ENCODE measurements at regions not wholly inside any gene's neighbourhood (a gene's known extent, or its start where the extent isn't known, plus 50 kb on each side); places are given as distances from the start of the nearest gene placed in this dataset.
"Not testable (repeated sequence)": the region's sequence is repeated elsewhere in the genome, so short reads cannot be mapped to it uniquely, and the experiment has no call there.

DNA sequence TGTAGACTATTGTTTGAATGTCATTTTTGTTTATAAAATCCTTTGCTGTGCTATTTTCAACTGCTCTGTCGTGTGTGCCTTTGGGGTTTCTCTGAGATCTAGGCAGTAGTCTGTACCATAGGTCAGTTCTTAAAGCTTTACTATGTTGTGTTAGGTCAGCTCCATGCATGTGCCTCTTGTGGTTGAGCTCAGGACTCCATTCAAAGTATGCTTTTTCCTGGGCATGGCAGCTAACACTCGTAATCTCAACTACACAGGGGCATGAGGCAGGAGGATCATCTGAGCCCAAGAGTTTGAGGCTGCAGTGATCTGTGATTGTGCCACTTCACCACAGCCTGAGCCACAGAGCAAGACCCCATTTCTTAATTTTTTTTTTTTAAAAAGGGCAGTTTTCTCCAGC, 174.4 kb upstream of the SPHKAP start:
- TF ChIP-seq POLR2A (IDR thresholded peaks at IDR 0.05) = no peak
- TF ChIP-seq, protein P1, sequence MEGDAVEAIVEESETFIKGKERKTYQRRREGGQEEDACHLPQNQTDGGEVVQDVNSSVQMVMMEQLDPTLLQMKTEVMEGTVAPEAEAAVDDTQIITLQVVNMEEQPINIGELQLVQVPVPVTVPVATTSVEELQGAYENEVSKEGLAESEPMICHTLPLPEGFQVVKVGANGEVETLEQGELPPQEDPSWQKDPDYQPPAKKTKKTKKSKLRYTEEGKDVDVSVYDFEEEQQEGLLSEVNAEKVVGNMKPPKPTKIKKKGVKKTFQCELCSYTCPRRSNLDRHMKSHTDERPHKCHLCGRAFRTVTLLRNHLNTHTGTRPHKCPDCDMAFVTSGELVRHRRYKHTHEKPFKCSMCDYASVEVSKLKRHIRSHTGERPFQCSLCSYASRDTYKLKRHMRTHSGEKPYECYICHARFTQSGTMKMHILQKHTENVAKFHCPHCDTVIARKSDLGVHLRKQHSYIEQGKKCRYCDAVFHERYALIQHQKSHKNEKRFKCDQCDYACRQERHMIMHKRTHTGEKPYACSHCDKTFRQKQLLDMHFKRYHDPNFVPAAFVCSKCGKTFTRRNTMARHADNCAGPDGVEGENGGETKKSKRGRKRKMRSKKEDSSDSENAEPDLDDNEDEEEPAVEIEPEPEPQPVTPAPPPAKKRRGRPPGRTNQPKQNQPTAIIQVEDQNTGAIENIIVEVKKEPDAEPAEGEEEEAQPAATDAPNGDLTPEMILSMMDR (IDR thresholded peaks at IDR 0.05) = no peak
- Histone ChIP-seq H3K4me1 (no peaks in the 10 kb centered on the region), H3K27ac (no peak overlapping the region), H3K36me3 (no peaks in the 10 kb centered on the region), H3K9me3 (no peaks in the 10 kb centered on the region), H3K27me3 (no peaks in the 10 kb centered on the region), H3K4me3 (no peak overlapping the region)
- no peak for DNase-seq

DNA sequence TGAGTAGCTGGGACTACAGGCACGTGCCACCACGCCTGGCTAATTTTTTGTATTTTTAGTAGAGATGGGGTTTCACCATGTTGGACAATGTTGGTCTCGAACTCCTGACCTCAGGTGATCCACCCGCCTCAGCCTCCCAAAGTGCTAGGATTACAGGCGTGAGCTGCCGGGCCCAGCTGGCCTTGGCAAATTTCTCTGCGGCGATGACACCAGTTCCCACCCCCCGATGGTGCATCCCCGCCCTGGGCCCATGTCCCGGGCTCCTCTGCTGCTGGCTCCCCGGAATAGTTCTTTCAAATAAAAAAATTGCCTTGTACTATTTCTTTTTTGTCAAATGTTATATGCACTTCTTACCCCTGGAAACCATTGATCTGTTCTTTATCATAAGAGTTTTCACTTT, 171.5 kb upstream of the SPHKAP start:
- H3K27ac ChIP-seq, H3K27me3 ChIP-seq, H3K36me3 ChIP-seq, H3K4me3 ChIP-seq, DNase-seq, H3K4me1 ChIP-seq, H3K9me3 ChIP-seq: not testable (repeated sequence)

DNA sequence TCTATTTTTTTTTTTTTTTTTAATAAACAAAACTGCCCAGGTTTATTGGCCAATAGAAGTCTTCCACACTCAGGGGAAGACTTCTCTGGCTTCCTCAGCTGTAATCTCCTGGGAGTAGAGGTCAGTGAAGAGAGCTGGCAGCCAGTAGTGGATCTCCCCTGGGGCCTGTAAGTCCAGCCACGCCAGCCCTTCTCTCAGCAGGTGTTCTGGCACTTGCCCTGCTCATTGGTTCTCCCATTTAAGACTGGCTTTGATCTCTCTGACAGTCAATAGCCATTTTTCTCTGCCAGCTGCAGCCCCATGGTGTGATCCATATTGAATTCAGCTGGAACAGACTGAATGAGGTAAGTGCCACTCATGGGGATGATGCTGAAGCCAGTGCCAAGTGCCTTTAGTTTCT, 170.6 kb upstream of the SPHKAP start:
- Histone ChIP-seq H3K4me1 (no peaks in the 10 kb centered on the region), H3K27me3 (no peaks in the 10 kb centered on the region), H3K36me3 (no peaks in the 10 kb centered on the region), H3K27ac (no peak overlapping the region), H3K4me3 (no peak overlapping the region), H3K9me3 (no peaks in the 10 kb centered on the region)
- no peak for TF ChIP-seq POLR2A (IDR thresholded peaks at IDR 0.05)
- TF ChIP-seq, protein P1 (IDR thresholded peaks at IDR 0.05) = no peak
- DNase-seq = no peak

DNA sequence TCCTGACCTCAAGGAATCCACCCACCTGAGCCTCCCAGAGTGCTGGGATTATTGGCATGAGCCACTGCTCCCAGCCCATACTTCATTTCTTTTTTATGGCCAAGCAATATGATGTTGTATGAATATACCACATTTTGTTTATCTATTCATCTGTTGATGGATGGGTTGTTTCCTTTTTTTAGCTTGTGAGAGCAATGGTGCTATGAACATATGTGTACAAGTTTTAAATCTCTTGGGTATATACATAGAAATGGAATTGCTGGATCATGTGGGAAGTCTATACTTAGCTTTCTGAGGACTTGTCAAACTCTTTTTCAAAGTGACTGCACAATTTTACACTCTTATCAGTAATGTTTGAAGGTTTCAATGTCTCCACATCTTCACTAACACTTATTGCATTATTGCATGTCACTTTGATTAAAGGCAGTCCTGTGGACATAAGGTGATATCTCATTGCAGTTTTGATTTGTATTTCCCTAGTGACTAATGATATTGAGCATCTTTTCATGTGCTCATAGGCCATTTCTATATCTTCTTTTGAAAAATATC, 167.1 kb upstream of the SPHKAP start:
- TF ChIP-seq, protein P1 (IDR thresholded peaks at IDR 0.05) = no peak
- TF ChIP-seq POLR2A (IDR thresholded peaks at IDR 0.05) = no peak
- DNase-seq = no peak
- H3K9me3 ChIP-seq = no peaks in the 10 kb centered on the region
- H3K27ac ChIP-seq = no peak overlapping the region
- no peak overlapping the region for H3K4me3 ChIP-seq
- H3K36me3 ChIP-seq = no peaks in the 10 kb centered on the region
- H3K27me3 ChIP-seq = no peaks in the 10 kb centered on the region
- H3K4me1 ChIP-seq = no peaks in the 10 kb centered on the region

DNA sequence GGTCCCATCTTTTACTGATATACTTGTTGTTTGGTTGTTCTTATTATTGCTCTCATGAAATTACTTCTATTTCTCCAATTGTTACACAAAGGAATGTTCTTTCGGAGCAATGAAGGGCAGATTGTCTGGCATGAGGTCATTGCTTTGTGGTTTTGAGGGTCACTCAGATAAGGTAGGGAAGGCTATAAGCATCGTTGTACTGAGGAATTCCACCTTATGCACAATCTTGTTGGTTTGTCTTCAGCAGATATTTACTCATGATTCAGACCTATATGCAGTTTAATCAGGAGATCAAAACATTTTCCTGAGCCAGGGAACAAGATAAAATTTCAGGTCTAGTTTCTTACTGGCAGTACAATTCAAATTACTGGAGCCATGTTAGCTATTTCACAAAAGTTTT, 163.0 kb upstream of the SPHKAP start:
- DNase-seq = no peak
- Histone ChIP-seq H3K27me3 (no peaks in the 10 kb centered on the region), H3K4me3 (no peak overlapping the region)

DNA sequence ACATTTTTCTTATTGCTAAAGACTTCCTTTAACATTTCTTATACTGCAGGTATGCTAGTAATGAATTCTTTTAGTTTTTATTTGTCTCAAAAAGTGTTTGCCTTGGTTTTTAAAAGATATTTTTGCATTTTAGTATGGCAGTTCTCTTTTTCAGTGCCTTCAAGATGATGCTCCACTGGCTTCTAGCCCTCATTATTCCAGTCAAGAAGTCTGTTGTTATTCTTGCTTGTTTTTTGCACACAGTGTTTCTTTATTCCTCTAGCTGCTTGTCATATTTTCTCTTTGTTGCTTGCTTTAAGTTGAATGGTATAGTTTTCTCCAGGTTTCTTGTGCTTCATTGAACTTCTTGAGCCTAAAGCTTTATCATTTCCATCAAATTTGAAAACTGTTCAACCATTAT, 158.0 kb upstream of the SPHKAP start:
- H3K27ac ChIP-seq = no peak overlapping the region
- H3K4me3 ChIP-seq = no peak overlapping the region
- no peaks in the 10 kb centered on the region for H3K9me3 ChIP-seq
- H3K36me3 ChIP-seq = no peaks in the 10 kb centered on the region
- TF ChIP-seq POLR2A (IDR thresholded peaks at IDR 0.05) = no peak
- TF ChIP-seq, protein P1 (IDR thresholded peaks at IDR 0.05) = no peak
- DNase-seq = no peak
- H3K27me3 ChIP-seq = no peaks in the 10 kb centered on the region
- H3K4me1 ChIP-seq = no peaks in the 10 kb centered on the region

More for the DNA sequence above, 163.0 kb upstream of the SPHKAP start:
- Histone ChIP-seq H3K36me3 (no peaks in the 10 kb centered on the region), H3K27ac (no peak overlapping the region), H3K9me3 (no peaks in the 10 kb centered on the region), H3K4me1 (no peaks in the 10 kb centered on the region)
- TF ChIP-seq POLR2A (IDR thresholded peaks at IDR 0.05) = no peak
- TF ChIP-seq, protein P1 (IDR thresholded peaks at IDR 0.05) = no peak

All from Peyer's patch (tissue), 4 donors.